ENCODE measurements at regions not wholly inside any gene's neighbourhood (a gene's known extent, or its start where the extent isn't known, plus 50 kb on each side); places are given as distances from the start of the nearest gene placed in this dataset.
A peak's percentile ranks its signal among the peaks of the same experiment; 100 is the strongest.
"Not testable (repeated sequence)": the region's sequence is repeated elsewhere in the genome, so short reads cannot be mapped to it uniquely, and the experiment has no call there.

- no peak overlapping the region for H3K27ac ChIP-seq
- in situ Hi-C loops (cut with MboI; ENCODE audit: low pct_unique_long_range_greater_than_20kb in 2 of 9, low sequenced_read_pairs in 9 of 9, unreplicated experiment in 9 of 9): loop anchor here in 1 of 9 experiments (25.0 kb wide), 1 partner anchor 109 kb away; the partner anchor contains the start of gene SOX1
- no peak for ATAC-seq (replicated peaks in 6 of 8)
- H3K4me3 ChIP-seq: no peak overlapping the region
- 0 to 100% (median 90%) methylated on average over 1 to 2 of the region's 15 CpGs; no CpG with 5 or more reads in 4 of the 10 experiments for WGBS, 10 experiments
- H3K4me1 ChIP-seq (replicated peaks in 1 of 2): peaks cover 5 to 12% of the 10 kb centered on the region in 2 donors
Measured at GRCh38 chr13:112170823-112171569, 104.0 kb downstream of the SOX1 start.

DNA sequence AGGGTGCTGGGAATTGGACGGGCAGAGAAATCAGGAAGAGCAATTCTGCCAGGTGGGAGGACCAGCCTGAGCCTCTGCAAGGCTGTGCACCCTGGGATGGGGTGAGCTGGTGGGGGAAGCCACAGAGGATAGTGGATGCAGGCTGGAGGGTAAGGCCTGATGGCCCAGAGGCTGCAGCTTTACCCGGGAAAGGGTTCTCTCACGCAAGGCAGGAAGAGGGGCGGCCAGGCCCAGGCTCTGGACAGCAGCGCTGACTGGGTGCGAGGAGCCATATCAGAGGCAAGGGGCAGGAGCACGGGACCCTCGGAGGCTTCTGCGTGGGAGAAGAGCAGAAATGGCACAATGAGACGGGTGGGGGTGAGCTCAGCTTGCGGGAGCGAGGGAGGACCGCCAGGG lies 104.6 kb downstream of the SOX1 start:
- no peak overlapping the region for H3K4me3 ChIP-seq
- WGBS, 10 experiments: 11 to 85% (median 67%) methylated on average over 1 to 5 of the region's 13 CpGs; no CpG with 5 or more reads in 4 of the 10 experiments
- in situ Hi-C loops (cut with MboI; ENCODE audit: low pct_unique_long_range_greater_than_20kb in 2 of 9, low sequenced_read_pairs in 9 of 9, unreplicated experiment in 9 of 9): loop anchor here in 1 of 9 experiments (25.0 kb wide), 1 partner anchor 109 kb away; the partner anchor contains the start of gene SOX1
- ATAC-seq (replicated peaks in 6 of 8): no peak
- H3K4me1 ChIP-seq (replicated peaks in 1 of 2): peaks cover 5 to 10% of the 10 kb centered on the region in 2 donors
- H3K27ac ChIP-seq: no peak overlapping the region

DNA sequence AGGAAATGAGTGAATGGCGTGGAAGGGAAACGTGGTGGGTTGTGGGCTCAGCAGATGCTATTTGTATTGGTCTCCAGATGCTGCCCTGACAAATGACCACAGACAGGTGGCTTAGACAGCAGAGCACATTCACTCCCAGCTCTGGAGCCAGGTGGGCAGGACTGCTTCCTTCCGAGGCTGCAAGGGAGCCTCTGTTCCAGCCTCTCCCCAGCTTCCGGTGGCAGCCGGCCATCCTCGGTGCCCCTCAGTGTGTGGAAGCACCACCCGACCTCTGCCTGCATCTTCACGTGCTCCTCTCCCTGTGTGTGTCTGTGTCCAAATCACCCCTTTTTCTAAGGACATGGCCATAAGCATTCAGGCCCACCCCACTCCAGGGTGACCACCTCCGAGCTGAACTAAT lies 105.1 kb downstream of the SOX1 start:
- Histone ChIP-seq H3K4me3 (no peak overlapping the region), H3K4me1 (replicated peaks in 1 of 2) (peaks cover 5 to 10% of the 10 kb centered on the region in 2 donors), H3K27ac (no peak overlapping the region)
- no peak for ATAC-seq (replicated peaks in 6 of 8)
- in situ Hi-C loops (cut with MboI; ENCODE audit: low pct_unique_long_range_greater_than_20kb in 2 of 9, low sequenced_read_pairs in 9 of 9, unreplicated experiment in 9 of 9): loop anchor here in 1 of 9 experiments (25.0 kb wide), 1 partner anchor 110 kb away; the partner anchor contains the start of gene SOX1
- 6 to 89% (median 48%) methylated on average over 3 to 9 of the region's 9 CpGs; no CpG with 5 or more reads in 4 of the 10 experiments for WGBS, 10 experiments

GRCh38 chr13:112172641-112173251 lies 105.8 kb downstream of the SOX1 start:
- Histone ChIP-seq H3K4me3 (no peak overlapping the region), H3K27ac (no peak overlapping the region), H3K4me1 (replicated peaks in 1 of 2) (peaks cover 5 to 7% of the 10 kb centered on the region in 2 donors)
- 25 to 100% (median 67%) methylated on average over 1 to 4 of the region's 18 CpGs; no CpG with 5 or more reads in 4 of the 10 experiments for WGBS, 10 experiments
- in situ Hi-C loops (cut with MboI; ENCODE audit: low pct_unique_long_range_greater_than_20kb in 2 of 9, low sequenced_read_pairs in 9 of 9, unreplicated experiment in 9 of 9): loop anchor here in 1 of 9 experiments (25.0 kb wide), 1 partner anchor 110 kb away; the partner anchor contains the start of gene SOX1
- ATAC-seq (replicated peaks in 6 of 8): no peak

DNA sequence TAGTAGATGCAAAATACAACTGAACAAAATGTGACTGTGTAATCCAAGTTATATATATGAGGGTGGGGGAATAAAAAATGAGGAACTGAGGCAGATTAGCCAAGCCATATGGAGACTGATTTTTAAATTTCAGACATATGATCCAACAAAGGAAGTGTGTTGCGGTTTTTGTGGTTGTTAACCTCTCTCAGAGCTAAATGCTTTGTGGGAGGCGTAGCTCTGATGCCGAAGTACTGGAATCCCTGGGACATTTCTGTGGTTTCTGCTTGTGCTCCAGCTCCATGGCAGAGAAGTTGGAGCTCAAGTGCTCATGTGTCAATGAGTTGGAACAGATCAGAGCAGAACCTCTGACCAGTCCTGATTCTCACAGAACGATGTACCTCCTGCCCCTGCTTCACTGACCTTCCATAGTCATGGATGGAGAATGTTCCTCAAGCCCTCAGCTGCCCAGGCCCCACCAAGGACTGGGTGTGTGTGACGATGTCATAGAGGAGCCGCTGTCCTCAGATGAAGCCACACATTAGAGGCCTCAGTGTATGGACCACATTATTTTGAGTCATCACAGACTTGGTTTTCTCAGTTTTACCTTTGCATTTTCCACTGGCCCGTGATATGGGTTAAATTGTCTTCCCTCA lies 107.6 kb downstream of the SOX1 start:
- in situ Hi-C loops (cut with MboI; ENCODE audit: low pct_unique_long_range_greater_than_20kb in 2 of 9, low sequenced_read_pairs in 9 of 9, unreplicated experiment in 9 of 9): loop anchor here in 1 of 9 experiments (25.0 kb wide), 1 partner anchor 112 kb away; the partner anchor contains the start of gene SOX1

DNA sequence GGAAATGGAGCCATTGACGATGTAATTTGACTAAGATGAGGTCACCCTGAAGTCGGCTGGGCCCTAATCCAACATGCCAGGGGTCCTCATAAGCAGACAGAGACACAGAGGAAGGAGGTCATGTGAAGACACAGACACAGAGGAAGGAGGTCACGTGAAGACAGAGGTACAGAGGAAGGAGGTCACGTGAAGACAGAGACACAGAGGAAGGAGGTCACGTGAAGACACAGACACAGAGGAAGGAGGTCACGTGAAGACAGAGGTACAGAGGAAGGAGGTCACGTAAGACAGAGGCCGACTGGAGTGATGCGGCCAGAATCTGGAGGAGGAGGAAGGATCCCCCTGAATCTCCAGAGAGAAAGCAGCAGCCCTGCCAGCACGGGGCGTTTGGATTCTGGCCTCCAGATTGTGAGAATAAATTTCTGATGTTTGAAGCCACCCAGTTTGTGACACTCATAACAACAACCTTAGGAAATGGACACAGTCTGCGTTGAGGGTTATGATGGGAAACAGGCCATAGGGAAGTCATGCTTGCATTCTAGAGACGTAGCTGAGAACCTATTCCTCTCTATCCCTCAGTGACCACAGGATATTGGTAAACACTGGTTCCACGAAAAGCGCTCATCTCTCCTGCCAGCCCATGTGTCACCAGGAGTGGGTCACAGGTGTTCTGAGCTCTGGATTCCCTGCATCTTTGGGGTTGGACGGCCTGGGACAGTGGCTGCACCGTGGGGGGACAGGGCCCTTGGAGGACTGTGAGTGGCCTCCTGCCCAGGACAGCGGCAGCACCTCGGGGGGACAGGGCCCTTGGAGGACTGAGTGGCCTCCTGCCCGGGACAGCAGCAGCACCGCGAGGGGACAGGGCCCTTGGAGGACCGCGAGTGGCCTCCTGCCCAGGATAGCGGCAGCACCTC lies 108.5 kb downstream of the SOX1 start:
- WGBS, 10 experiments: 18 to 100% (median 78%) methylated on average over 5 to 13 of the region's 25 CpGs; no CpG with 5 or more reads in 3 of the 10 experiments
- in situ Hi-C loops (cut with MboI; ENCODE audit: low pct_unique_long_range_greater_than_20kb in 2 of 9, low sequenced_read_pairs in 9 of 9, unreplicated experiment in 9 of 9): no loop called here
- no peak overlapping the region for H3K27ac ChIP-seq
- peaks cover 0 to 2% of the 10 kb centered on the region in 2 donors for H3K4me1 ChIP-seq (replicated peaks in 1 of 2)
- no peak overlapping the region for H3K4me3 ChIP-seq
- no peak for ATAC-seq (replicated peaks in 6 of 8)

More for the DNA sequence above, 107.6 kb downstream of the SOX1 start:
- Histone ChIP-seq H3K4me1 (replicated peaks in 1 of 2) (peaks cover 0 to 2% of the 10 kb centered on the region in 2 donors), H3K4me3 (no peak overlapping the region), H3K27ac (no peak overlapping the region)
- 20 to 100% (median 89%) methylated on average over 2 to 7 of the region's 7 CpGs; no CpG with 5 or more reads in 2 of the 10 experiments for WGBS, 10 experiments
- no peak for ATAC-seq (replicated peaks in 6 of 8)

- H3K4me3 ChIP-seq; in situ Hi-C loops (cut with MboI; ENCODE audit: low pct_unique_long_range_greater_than_20kb in 2 of 9, low sequenced_read_pairs in 9 of 9, unreplicated experiment in 9 of 9): not testable (repeated sequence)
- 43 to 100% (median 89%) methylated on average over 2 to 8 of the region's 34 CpGs; no CpG with 5 or more reads in 7 of the 10 experiments for WGBS, 10 experiments
Measured at GRCh38 chr13:112176141-112177119, 109.5 kb downstream of the SOX1 start.

DNA sequence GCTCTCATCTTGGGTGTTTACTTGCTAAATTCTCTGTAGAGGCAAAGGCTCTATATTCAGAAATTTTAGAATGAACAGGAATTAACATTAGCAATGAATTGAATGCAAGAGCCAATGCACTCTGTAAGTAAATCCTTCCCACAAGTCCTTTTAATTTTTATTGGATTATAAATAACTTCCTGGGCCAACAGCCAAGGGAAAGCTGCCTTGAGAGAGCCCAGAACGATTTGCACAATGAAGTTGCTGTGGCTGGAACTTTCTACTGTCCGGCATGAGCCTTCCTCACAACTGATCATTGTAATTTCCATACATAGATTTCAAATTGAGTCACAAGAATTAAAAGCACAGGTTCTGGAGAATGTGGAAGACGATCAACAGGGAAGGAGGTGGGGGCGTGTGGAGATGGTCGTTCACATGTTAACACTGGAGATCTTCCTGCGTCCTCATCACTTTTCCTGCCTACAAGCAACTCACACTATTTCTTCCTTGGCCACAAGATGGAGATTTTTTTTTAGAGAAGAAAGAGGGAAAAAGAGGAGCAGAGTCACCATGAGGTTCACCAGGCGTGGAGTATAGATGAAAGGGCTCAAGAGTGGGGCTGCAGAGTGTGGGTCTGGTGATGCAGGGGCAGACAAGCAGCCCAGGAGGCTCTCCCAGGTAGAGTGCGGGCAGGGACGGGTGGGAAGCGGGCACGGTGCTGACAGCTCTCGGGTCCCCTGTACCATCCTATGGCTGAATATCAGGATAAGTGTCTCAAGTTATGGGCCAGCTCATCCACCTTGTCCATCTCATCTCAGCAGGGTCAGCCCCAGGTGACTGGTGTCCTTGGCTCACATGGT lies 110.7 kb downstream of the SOX1 start:
- Histone ChIP-seq H3K4me3 (no peak overlapping the region), H3K27ac (no peak overlapping the region), H3K4me1 (replicated peaks in 1 of 2) (peaks cover 10 to 11% of the 10 kb centered on the region in 2 donors)
- in situ Hi-C loops (cut with MboI; ENCODE audit: low pct_unique_long_range_greater_than_20kb in 2 of 9, low sequenced_read_pairs in 9 of 9, unreplicated experiment in 9 of 9): no loop called here
- WGBS, 10 experiments: 7 to 89% (median 68%) methylated on average over 2 to 11 of the region's 12 CpGs; no CpG with 5 or more reads in 1 of the 10 experiments
- ATAC-seq (replicated peaks in 6 of 8): peak in 2 of 8 experiments; percentile 60 to 85

More at GRCh38 chr13:112176141-112177119, 109.5 kb downstream of the SOX1 start:
- H3K4me1 ChIP-seq (replicated peaks in 1 of 2); H3K27ac ChIP-seq; ATAC-seq (replicated peaks in 6 of 8): not testable (repeated sequence)

- in situ Hi-C loops (cut with MboI; ENCODE audit: low pct_unique_long_range_greater_than_20kb in 2 of 9, low sequenced_read_pairs in 9 of 9, unreplicated experiment in 9 of 9): no loop called here
- ATAC-seq (replicated peaks in 6 of 8): no peak
- H3K27ac ChIP-seq: no peak overlapping the region
- H3K4me3 ChIP-seq: no peak overlapping the region
- H3K4me1 ChIP-seq (replicated peaks in 1 of 2): peaks cover 10 to 11% of the 10 kb centered on the region in 2 donors
- WGBS, 10 experiments: 26 to 100% (median 96%) methylated on average over 1 to 3 of the region's 5 CpGs; no CpG with 5 or more reads in 4 of the 10 experiments
Measured at GRCh38 chr13:112178769-112179168, 111.8 kb downstream of the SOX1 start.

- no peak overlapping the region for H3K4me3 ChIP-seq
- WGBS, 10 experiments: 7 to 100% (median 87%) methylated on average over 1 to 5 of the region's 9 CpGs; no CpG with 5 or more reads in 4 of the 10 experiments
- in situ Hi-C loops (cut with MboI; ENCODE audit: low pct_unique_long_range_greater_than_20kb in 2 of 9, low sequenced_read_pairs in 9 of 9, unreplicated experiment in 9 of 9): no loop called here
- H3K4me1 ChIP-seq (replicated peaks in 1 of 2): peaks cover 10 to 11% of the 10 kb centered on the region in 2 donors
- no peak overlapping the region for H3K27ac ChIP-seq
- no peak for ATAC-seq (replicated peaks in 6 of 8)
Measured at GRCh38 chr13:112179421-112179820, 112.5 kb downstream of the SOX1 start.

All from motor neuron (in vitro differentiated cells).